GM21447 (cell line): ENCODE measurements at regions not wholly inside any gene's neighbourhood (a gene's known extent, or its start where the extent isn't known, plus 50 kb on each side); places are given as distances from the start of the nearest gene placed in this dataset.
A peak's percentile ranks its signal among the peaks of the same experiment; 100 is the strongest.

Source experiments
- ATAC-seq: cut with Tn5 transposase; IDR thresholded peaks from one replicate; pipeline ENCODE4 v1.9.1; 2021; ENCODE audit not compliant: unreplicated experiment

- ATAC-seq, result peak; percentile 66
Observed at GRCh38 chr9:14560194-14560593, 133.0 kb downstream of the ZDHHC21 start.

GRCh38 chr9:14554886-14555285, 138.3 kb downstream of the ZDHHC21 start:
- no peak for ATAC-seq

- ATAC-seq, result no peak
Observed at GRCh38 chr9:14547245-14548060, 145.8 kb downstream of the ZDHHC21 start.

GRCh38 chr9:14546693-14547092, 146.5 kb downstream of the ZDHHC21 start:
- ATAC-seq, result no peak

- no peak for ATAC-seq
Observed at GRCh38 chr9:14542071-14542470, 151.2 kb downstream of the ZDHHC21 start.

- no peak for ATAC-seq
Observed at GRCh38 chr9:14538526-14538925, 154.7 kb downstream of the ZDHHC21 start.

- no peak for ATAC-seq
Observed at GRCh38 chr9:14535161-14535955, 157.9 kb downstream of the ZDHHC21 start.

GRCh38 chr9:14533867-14534640, 159.2 kb downstream of the ZDHHC21 start:
- ATAC-seq, result no peak

- no peak for ATAC-seq
Observed at GRCh38 chr9:14532456-14533115, 160.6 kb downstream of the ZDHHC21 start.

GRCh38 chr9:14531341-14532269, 161.6 kb downstream of the ZDHHC21 start:
- ATAC-seq, result no peak

GRCh38 chr9:14530841-14531240, 162.4 kb downstream of the ZDHHC21 start:
- ATAC-seq, result no peak

GRCh38 chr9:14530366-14530765, 162.9 kb downstream of the ZDHHC21 start:
- ATAC-seq, result no peak

GRCh38 chr9:14529629-14530028, 163.6 kb downstream of the ZDHHC21 start:
- ATAC-seq, result no peak

- ATAC-seq, result no peak
Observed at GRCh38 chr9:14529054-14529453, 164.2 kb downstream of the ZDHHC21 start.

GRCh38 chr9:14526504-14526903, 166.7 kb downstream of the ZDHHC21 start:
- ATAC-seq, result no peak

- ATAC-seq, result no peak
Observed at GRCh38 chr9:14525856-14526255, 167.4 kb downstream of the ZDHHC21 start.

GRCh38 chr9:14524873-14525515, 168.2 kb downstream of the ZDHHC21 start:
- ATAC-seq, result no peak

- no peak for ATAC-seq
Observed at GRCh38 chr9:14523545-14523944, 169.7 kb downstream of the ZDHHC21 start.

- no peak for ATAC-seq
Observed at GRCh38 chr9:14522627-14523379, 170.4 kb downstream of the ZDHHC21 start.
